GM18858 (cell line): ENCODE measurements at regions not wholly inside any gene's neighbourhood (a gene's known extent, or its start where the extent isn't known, plus 50 kb on each side); places are given as distances from the start of the nearest gene placed in this dataset.
"Not testable (repeated sequence)": the region's sequence is repeated elsewhere in the genome, so short reads cannot be mapped to it uniquely, and the experiment has no call there.

Source experiments
- ATAC-seq: cut with Tn5 transposase; IDR thresholded peaks from one replicate; pipeline ENCODE4 v1.9.1; 2021; ENCODE audit not compliant: unreplicated experiment

GRCh38 chr2:103166456-103167324 is 404.9 kb downstream of the TMEM182 start:
- no peak for ATAC-seq

GRCh38 chr2:103167599-103167998 is 405.8 kb downstream of the TMEM182 start:
- no peak for ATAC-seq

GRCh38 chr2:103169861-103170260 is 408.0 kb downstream of the TMEM182 start:
- no peak for ATAC-seq

GRCh38 chr2:103172821-103173220 is 411.0 kb downstream of the TMEM182 start:
- no peak for ATAC-seq

- no peak for ATAC-seq
Observed at GRCh38 chr2:103174711-103175110, 412.9 kb downstream of the TMEM182 start.

- no peak for ATAC-seq
Observed at GRCh38 chr2:103176294-103176915, 414.6 kb downstream of the TMEM182 start.

- no peak for ATAC-seq
Observed at GRCh38 chr2:103179798-103180197, 418.0 kb downstream of the TMEM182 start.

GRCh38 chr2:103183061-103183460 is 421.2 kb downstream of the TMEM182 start:
- ATAC-seq = no peak

GRCh38 chr2:103196802-103197201 is 435.0 kb downstream of the TMEM182 start:
- ATAC-seq = no peak

GRCh38 chr2:103200774-103201173 is 438.9 kb downstream of the TMEM182 start:
- not testable (repeated sequence) for ATAC-seq

GRCh38 chr2:103208916-103209315 is 447.1 kb downstream of the TMEM182 start:
- no peak for ATAC-seq

- no peak for ATAC-seq
Observed at GRCh38 chr2:103213028-103213542, 451.3 kb downstream of the TMEM182 start.

GRCh38 chr2:103218516-103218915 is 456.7 kb downstream of the TMEM182 start:
- no peak for ATAC-seq

GRCh38 chr2:103219398-103219797 is 457.6 kb downstream of the TMEM182 start:
- ATAC-seq = no peak

- ATAC-seq = no peak
Observed at GRCh38 chr2:103222969-103223368, 461.1 kb downstream of the TMEM182 start.

GRCh38 chr2:103230796-103231195 is 469.0 kb downstream of the TMEM182 start:
- no peak for ATAC-seq

- ATAC-seq = no peak
Observed at GRCh38 chr2:103232865-103233264, 471.0 kb downstream of the TMEM182 start.

GRCh38 chr2:103233691-103234090 is 471.9 kb downstream of the TMEM182 start:
- ATAC-seq = no peak

GRCh38 chr2:103235283-103235682 is 473.5 kb downstream of the TMEM182 start:
- ATAC-seq = no peak

- ATAC-seq = no peak
Observed at GRCh38 chr2:103249462-103249861, 487.6 kb downstream of the TMEM182 start.

- no peak for ATAC-seq
Observed at GRCh38 chr2:103252781-103253180, 490.9 kb downstream of the TMEM182 start.

- no peak for ATAC-seq
Observed at GRCh38 chr2:103254611-103255010, 492.8 kb downstream of the TMEM182 start.
